ENCODE measurements at regions not wholly inside any gene's neighbourhood (a gene's known extent, or its start where the extent isn't known, plus 50 kb on each side); places are given as distances from the start of the nearest gene placed in this dataset.

GRCh38 chr1:194114288-194114687, 927.9 kb upstream of the B3GALT2 start:
- Histone ChIP-seq H3K27ac (no peak overlapping the region), H3K9me3 (ENCODE audit: insufficient read depth, low read depth) (no peaks in the 10 kb centered on the region), H3K9me2 (ENCODE audit: insufficient read depth) (no peaks in the 10 kb centered on the region), H3K36me3 (ENCODE audit: low read depth) (no peaks in the 10 kb centered on the region), H3K4me2 (no peak overlapping the region), H3K79me2 (ENCODE audit: low read depth) (no peaks in the 10 kb centered on the region), H3K4me3 (no peak overlapping the region), H3F3A (ENCODE audit: insufficient read depth, low read depth) (no peaks in the 10 kb centered on the region), H3K4me1 (replicated peaks; ENCODE audit: insufficient read depth) (no peaks in the 10 kb centered on the region), H2AFZ (no peak overlapping the region), H3K27me3 (ENCODE audit: insufficient read depth, low read depth) (no peaks in the 10 kb centered on the region), H4K20me1 (ENCODE audit: insufficient read depth) (no peaks in the 10 kb centered on the region)
- POLR2A ChIA-PET (ENCODE audit: unreplicated experiment) = no interaction called here
- CTCF ChIA-PET = no interaction called here
- no TSS peak for BruUV-seq (replicated peaks)
- no peak for TF ChIP-seq EZH2 (IDR thresholded peaks at IDR 0.05; ENCODE audit: low read depth)
- no peak for TF ChIP-seq CTCF (conservative IDR thresholded peaks at IDR 0.05)
- DNase-seq = no peak
- intact Hi-C loops (cut with micrococcal nuclease; ENCODE audit: unreplicated experiment) = no loop called here

GRCh38 chr1:194105381-194105780, 919.0 kb upstream of the B3GALT2 start:
- Histone ChIP-seq H3K79me2 (ENCODE audit: low read depth) (no peaks in the 10 kb centered on the region), H3K36me3 (ENCODE audit: low read depth) (no peaks in the 10 kb centered on the region), H3K9me3 (ENCODE audit: insufficient read depth, low read depth) (no peaks in the 10 kb centered on the region), H3K4me2 (no peak overlapping the region), H3K27me3 (ENCODE audit: insufficient read depth, low read depth) (no peaks in the 10 kb centered on the region), H4K20me1 (ENCODE audit: insufficient read depth) (no peaks in the 10 kb centered on the region), H3K9me2 (ENCODE audit: insufficient read depth) (no peaks in the 10 kb centered on the region), H2AFZ (no peak overlapping the region), H3K4me3 (no peak overlapping the region), H3K27ac (no peak overlapping the region), H3F3A (ENCODE audit: insufficient read depth, low read depth) (no peaks in the 10 kb centered on the region), H3K4me1 (replicated peaks; ENCODE audit: insufficient read depth) (no peaks in the 10 kb centered on the region)
- ChIA-PET POLR2A (ENCODE audit: unreplicated experiment) (no interaction called here), CTCF (no interaction called here)
- no TSS peak for BruUV-seq (replicated peaks)
- intact Hi-C loops (cut with micrococcal nuclease; ENCODE audit: unreplicated experiment) = no loop called here
- DNase-seq = no peak
- TF ChIP-seq CTCF (conservative IDR thresholded peaks at IDR 0.05) (no peak), EZH2 (IDR thresholded peaks at IDR 0.05; ENCODE audit: low read depth) (no peak)

GRCh38 chr1:194104247-194104844, 917.9 kb upstream of the B3GALT2 start:
- BruUV-seq (replicated peaks) = no TSS peak
- TF ChIP-seq CTCF (conservative IDR thresholded peaks at IDR 0.05) (no peak), EZH2 (IDR thresholded peaks at IDR 0.05; ENCODE audit: low read depth) (no peak)

More at GRCh38 chr1:194104247-194104844, 917.9 kb upstream of the B3GALT2 start:
- no peak overlapping the region for H2AFZ ChIP-seq
- no peaks in the 10 kb centered on the region for H4K20me1 ChIP-seq (ENCODE audit: insufficient read depth)
- POLR2A ChIA-PET (ENCODE audit: unreplicated experiment) = no interaction called here
- H3K4me3 ChIP-seq = no peak overlapping the region
- no peaks in the 10 kb centered on the region for H3K4me1 ChIP-seq (replicated peaks; ENCODE audit: insufficient read depth)
- H3K36me3 ChIP-seq (ENCODE audit: low read depth) = no peaks in the 10 kb centered on the region
- CTCF ChIA-PET = no interaction called here
- H3K27ac ChIP-seq = no peak overlapping the region
- H3K79me2 ChIP-seq (ENCODE audit: low read depth) = no peaks in the 10 kb centered on the region
- no peaks in the 10 kb centered on the region for H3K27me3 ChIP-seq (ENCODE audit: insufficient read depth, low read depth)
- H3K4me2 ChIP-seq = no peak overlapping the region
- intact Hi-C loops (cut with micrococcal nuclease; ENCODE audit: unreplicated experiment) = no loop called here
- H3K9me3 ChIP-seq (ENCODE audit: insufficient read depth, low read depth) = no peaks in the 10 kb centered on the region
- no peaks in the 10 kb centered on the region for H3K9me2 ChIP-seq (ENCODE audit: insufficient read depth)
- H3F3A ChIP-seq (ENCODE audit: insufficient read depth, low read depth) = no peaks in the 10 kb centered on the region
- no peak for DNase-seq

All from PC-9 (cell line).